Thyroid gland (tissue), 4 donors: ENCODE measurements at regions not wholly inside any gene's neighbourhood (a gene's known extent, or its start where the extent isn't known, plus 50 kb on each side); places are given as distances from the start of the nearest gene placed in this dataset.

Source experiments
- CTCF ChIP-seq, 6 experiments: fragments of 200-600 bp in 3 of 6; fragments of 450-650 bp in 3 of 6; sonication (generic) in 3 of 6; IDR thresholded peaks; one replicate each; pipeline ENCODE4 v1.5.1; 2016 to 2019; ENCODE audit warnings: antibody characterized with exemption in 6 of 6, mild to moderate bottlenecking in 2 of 6, inconsistent platforms in 1 of 6, moderate library complexity in 1 of 6
- POLR2A ChIP-seq, 2 donors: fragments of 450-650 bp; IDR thresholded peaks; one replicate each; pipeline ENCODE4 v1.6.1; 2017; ENCODE audit warnings: antibody characterized with exemption in 2 of 2, mild to moderate bottlenecking in 2 of 2, moderate library complexity in 1 of 2

GRCh38 chr2:42914860-42915259 lies 122.5 kb upstream of the HAAO start:
- TF ChIP-seq POLR2A (IDR thresholded peaks at IDR 0.05) (no peak), CTCF (IDR thresholded peaks at IDR 0.05) (no peak)
